ENCODE measurements at regions not wholly inside any gene's neighbourhood (a gene's known extent, or its start where the extent isn't known, plus 50 kb on each side); places are given as distances from the start of the nearest gene placed in this dataset.

- WGBS, 2 donors = 21 to 33% methylated on average over 5 of the region's 5 CpGs
- Histone ChIP-seq H3K27ac (no peak overlapping the region), H3K4me1 (no peaks in the 10 kb centered on the region), H3K36me3 (ENCODE audit: low read depth, missing control alignments) (no peaks in the 10 kb centered on the region), H3K9me3 (no peaks in the 10 kb centered on the region), H3K4me3 (no peak overlapping the region), H3K27me3 (no peaks in the 10 kb centered on the region)
- intact Hi-C loops (cut with DNase I; ENCODE audit: low total_unique reads) = no loop called here
- DNase-seq = no peak
- no peak for TF ChIP-seq CTCF (IDR thresholded peaks at IDR 0.05)
- TF ChIP-seq POLR2A (IDR thresholded peaks at IDR 0.05) = no peak
Observed at GRCh38 chr10:21202776-21203462, 305.8 kb upstream of the NEBL start.

- no peaks in the 10 kb centered on the region for H3K9me3 ChIP-seq
- H3K27ac ChIP-seq = no peak overlapping the region
- no peaks in the 10 kb centered on the region for H3K36me3 ChIP-seq (ENCODE audit: low read depth, missing control alignments)
- H3K4me1 ChIP-seq = no peaks in the 10 kb centered on the region
- DNase-seq = no peak
- H3K27me3 ChIP-seq = no peaks in the 10 kb centered on the region
- H3K4me3 ChIP-seq = no peak overlapping the region
- intact Hi-C loops (cut with DNase I; ENCODE audit: low total_unique reads) = no loop called here
- TF ChIP-seq POLR2A (IDR thresholded peaks at IDR 0.05) (no peak), CTCF (IDR thresholded peaks at IDR 0.05) (no peak)
Observed at GRCh38 chr10:21199501-21199900, 302.4 kb upstream of the NEBL start.

GRCh38 chr10:21197838-21198237, 300.7 kb upstream of the NEBL start:
- Histone ChIP-seq H3K27me3 (no peaks in the 10 kb centered on the region), H3K4me3 (no peak overlapping the region), H3K36me3 (ENCODE audit: low read depth, missing control alignments) (no peaks in the 10 kb centered on the region), H3K27ac (no peak overlapping the region), H3K9me3 (no peaks in the 10 kb centered on the region), H3K4me1 (no peaks in the 10 kb centered on the region)
- DNase-seq = no peak
- intact Hi-C loops (cut with DNase I; ENCODE audit: low total_unique reads) = no loop called here
- 90 to 92% methylated on average over 3 of the region's 3 CpGs for WGBS, 2 donors
- TF ChIP-seq CTCF (IDR thresholded peaks at IDR 0.05) = no peak
- TF ChIP-seq POLR2A (IDR thresholded peaks at IDR 0.05) = no peak

- no peaks in the 10 kb centered on the region for H3K36me3 ChIP-seq (ENCODE audit: low read depth, missing control alignments)
- no peaks in the 10 kb centered on the region for H3K27me3 ChIP-seq
- TF ChIP-seq POLR2A (IDR thresholded peaks at IDR 0.05) (no peak), CTCF (IDR thresholded peaks at IDR 0.05) (no peak)
- no peak overlapping the region for H3K27ac ChIP-seq
- no peaks in the 10 kb centered on the region for H3K4me1 ChIP-seq
- H3K9me3 ChIP-seq = no peaks in the 10 kb centered on the region
- intact Hi-C loops (cut with DNase I; ENCODE audit: low total_unique reads) = no loop called here
- H3K4me3 ChIP-seq = no peak overlapping the region
- no peak for DNase-seq
- WGBS, 2 donors = 85 to 94% methylated on average over 5 of the region's 5 CpGs
Observed at GRCh38 chr10:21196822-21197395, 299.8 kb upstream of the NEBL start.

- DNase-seq = no peak
- no peaks in the 10 kb centered on the region for H3K9me3 ChIP-seq
- TF ChIP-seq POLR2A (IDR thresholded peaks at IDR 0.05) = no peak
- no peak for TF ChIP-seq CTCF (IDR thresholded peaks at IDR 0.05)
- H3K4me3 ChIP-seq = no peak overlapping the region
- H3K27ac ChIP-seq = no peak overlapping the region
- 67 to 69% methylated on average over 1 of the region's 1 CpG for whole genome bisulfite sequencing, 2 donors
- H3K4me1 ChIP-seq = no peaks in the 10 kb centered on the region
- H3K36me3 ChIP-seq (ENCODE audit: low read depth, missing control alignments) = no peaks in the 10 kb centered on the region
- intact Hi-C loops (cut with DNase I; ENCODE audit: low total_unique reads) = no loop called here
- no peaks in the 10 kb centered on the region for H3K27me3 ChIP-seq
Observed at GRCh38 chr10:21195252-21195651, 298.1 kb upstream of the NEBL start.
